ENCODE measurements at regions not wholly inside any gene's neighbourhood (a gene's known extent, or its start where the extent isn't known, plus 50 kb on each side); places are given as distances from the start of the nearest gene placed in this dataset.

DNA sequence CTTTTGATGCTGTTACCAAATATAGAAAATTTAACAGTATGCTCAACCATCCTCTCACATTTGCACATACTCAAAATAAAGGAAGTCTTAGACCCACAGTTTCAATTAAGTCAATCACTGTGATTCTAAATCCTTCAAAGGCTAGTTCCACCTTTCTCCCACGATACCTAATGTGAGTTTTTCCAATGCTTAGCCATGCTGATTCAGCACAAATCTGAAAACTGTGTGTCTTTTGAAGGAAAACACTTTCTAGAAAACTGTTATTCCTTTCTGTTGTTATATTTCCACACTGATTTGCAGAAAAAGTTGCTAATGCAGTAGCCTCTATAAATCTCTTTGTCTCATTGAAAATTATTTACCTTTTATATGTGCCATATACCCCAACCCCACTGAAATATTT is 645.7 kb downstream of the PRR16 start:
- Histone ChIP-seq H3K4me1 (no peaks in the 10 kb centered on the region), H3K27ac (no peak overlapping the region), H3K27me3 (no peaks in the 10 kb centered on the region), H3K36me3 (ENCODE audit: low read depth, missing control alignments) (no peaks in the 10 kb centered on the region), H3K9me3 (no peaks in the 10 kb centered on the region), H3K4me3 (no peak overlapping the region)
- no peak for DNase-seq
- TF ChIP-seq POLR2A (IDR thresholded peaks at IDR 0.05) = no peak
- TF ChIP-seq, protein P1, sequence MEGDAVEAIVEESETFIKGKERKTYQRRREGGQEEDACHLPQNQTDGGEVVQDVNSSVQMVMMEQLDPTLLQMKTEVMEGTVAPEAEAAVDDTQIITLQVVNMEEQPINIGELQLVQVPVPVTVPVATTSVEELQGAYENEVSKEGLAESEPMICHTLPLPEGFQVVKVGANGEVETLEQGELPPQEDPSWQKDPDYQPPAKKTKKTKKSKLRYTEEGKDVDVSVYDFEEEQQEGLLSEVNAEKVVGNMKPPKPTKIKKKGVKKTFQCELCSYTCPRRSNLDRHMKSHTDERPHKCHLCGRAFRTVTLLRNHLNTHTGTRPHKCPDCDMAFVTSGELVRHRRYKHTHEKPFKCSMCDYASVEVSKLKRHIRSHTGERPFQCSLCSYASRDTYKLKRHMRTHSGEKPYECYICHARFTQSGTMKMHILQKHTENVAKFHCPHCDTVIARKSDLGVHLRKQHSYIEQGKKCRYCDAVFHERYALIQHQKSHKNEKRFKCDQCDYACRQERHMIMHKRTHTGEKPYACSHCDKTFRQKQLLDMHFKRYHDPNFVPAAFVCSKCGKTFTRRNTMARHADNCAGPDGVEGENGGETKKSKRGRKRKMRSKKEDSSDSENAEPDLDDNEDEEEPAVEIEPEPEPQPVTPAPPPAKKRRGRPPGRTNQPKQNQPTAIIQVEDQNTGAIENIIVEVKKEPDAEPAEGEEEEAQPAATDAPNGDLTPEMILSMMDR (IDR thresholded peaks at IDR 0.05) = no peak
- intact Hi-C loops (cut with DNase I; ENCODE audit: low total_unique reads) = no loop called here
- WGBS, 2 donors = 35 to 54% methylated on average over 1 of the region's 1 CpG

DNA sequence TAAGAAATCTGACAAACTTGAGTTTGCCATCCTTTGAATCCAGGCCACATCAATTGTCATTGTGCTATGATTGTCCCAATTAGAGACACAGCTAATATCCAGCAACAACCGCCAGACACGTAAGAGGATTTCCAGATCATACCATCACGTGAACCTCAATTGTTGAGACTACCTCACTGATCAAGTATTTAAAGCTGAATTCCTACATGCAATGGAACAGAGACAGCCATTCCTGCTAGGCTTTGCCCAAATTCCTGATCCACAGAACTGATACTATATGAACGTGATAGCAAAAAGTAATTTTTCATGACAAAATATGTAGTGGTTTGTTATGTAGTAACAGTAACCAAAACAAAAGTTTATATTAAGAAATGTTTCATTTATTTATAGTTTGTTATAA is 657.7 kb downstream of the PRR16 start:
- no peaks in the 10 kb centered on the region for H3K9me3 ChIP-seq
- TF ChIP-seq, protein P1 (IDR thresholded peaks at IDR 0.05) = no peak
- no peak for TF ChIP-seq POLR2A (IDR thresholded peaks at IDR 0.05)

DNA sequence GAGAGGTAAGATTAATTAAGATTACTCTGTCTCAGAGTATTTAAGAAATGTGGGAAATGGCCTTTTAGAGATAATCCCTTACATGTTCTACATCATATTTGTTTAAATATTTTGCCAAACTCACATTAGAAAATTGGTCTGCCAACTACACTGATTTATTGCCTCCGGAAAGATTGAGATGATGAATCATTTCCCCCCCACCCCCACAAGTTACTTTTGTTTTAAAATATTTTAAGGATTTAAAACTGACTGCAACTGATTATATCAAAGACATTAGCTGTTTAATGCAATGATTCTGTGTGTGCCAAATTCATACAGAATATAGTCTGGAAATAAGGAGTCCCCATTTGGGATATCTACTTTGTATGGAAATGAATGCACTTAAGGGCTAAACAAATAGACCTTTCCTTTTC is 674.4 kb downstream of the PRR16 start:
- no peaks in the 10 kb centered on the region for H3K9me3 ChIP-seq
- no peak for DNase-seq
- no peaks in the 10 kb centered on the region for H3K4me1 ChIP-seq
- TF ChIP-seq, protein P1 (IDR thresholded peaks at IDR 0.05) = no peak
- no peak overlapping the region for H3K27ac ChIP-seq
- intact Hi-C loops (cut with DNase I; ENCODE audit: low total_unique reads) = no loop called here
- no peaks in the 10 kb centered on the region for H3K36me3 ChIP-seq (ENCODE audit: low read depth, missing control alignments)
- no peaks in the 10 kb centered on the region for H3K27me3 ChIP-seq
- no peak overlapping the region for H3K4me3 ChIP-seq
- 71 to 73% methylated on average over 1 of the region's 1 CpG for WGBS, 2 donors

More for the DNA sequence above, 657.7 kb downstream of the PRR16 start:
- Histone ChIP-seq H3K4me1 (no peaks in the 10 kb centered on the region), H3K27ac (no peak overlapping the region), H3K4me3 (no peak overlapping the region), H3K27me3 (no peaks in the 10 kb centered on the region), H3K36me3 (ENCODE audit: low read depth, missing control alignments) (no peaks in the 10 kb centered on the region)
- intact Hi-C loops (cut with DNase I; ENCODE audit: low total_unique reads) = no loop called here
- no peak for DNase-seq
- 87 to 89% methylated on average over 4 of the region's 4 CpGs for WGBS, 2 donors

DNA sequence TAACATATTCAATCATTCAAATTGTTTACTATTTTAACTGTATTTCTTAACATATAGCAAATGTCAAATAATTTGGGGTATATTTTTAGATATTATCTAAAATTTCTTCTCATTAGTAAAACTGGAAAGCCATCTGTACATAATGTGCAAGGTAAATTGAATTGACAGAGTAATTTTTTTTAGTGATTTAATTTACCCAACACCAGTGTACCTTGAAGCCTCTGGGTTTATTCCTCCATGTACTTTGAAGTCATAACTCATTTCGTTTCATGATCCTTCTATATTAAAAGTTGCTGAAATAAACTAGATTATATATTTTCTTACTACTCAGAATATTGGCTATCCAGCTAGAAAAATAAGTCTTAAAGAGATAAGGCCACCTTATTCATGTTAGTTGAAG is 674.9 kb downstream of the PRR16 start:
- no peak overlapping the region for H3K27ac ChIP-seq
- H3K4me1 ChIP-seq = no peaks in the 10 kb centered on the region
- H3K27me3 ChIP-seq = no peaks in the 10 kb centered on the region
- 68 to 77% methylated on average over 1 of the region's 1 CpG for WGBS, 2 donors
- DNase-seq = no peak
- H3K36me3 ChIP-seq (ENCODE audit: low read depth, missing control alignments) = no peaks in the 10 kb centered on the region
- no peaks in the 10 kb centered on the region for H3K9me3 ChIP-seq
- TF ChIP-seq POLR2A (IDR thresholded peaks at IDR 0.05) = no peak
- TF ChIP-seq, protein P1 (IDR thresholded peaks at IDR 0.05) = no peak
- intact Hi-C loops (cut with DNase I; ENCODE audit: low total_unique reads) = no loop called here
- H3K4me3 ChIP-seq = no peak overlapping the region

DNA sequence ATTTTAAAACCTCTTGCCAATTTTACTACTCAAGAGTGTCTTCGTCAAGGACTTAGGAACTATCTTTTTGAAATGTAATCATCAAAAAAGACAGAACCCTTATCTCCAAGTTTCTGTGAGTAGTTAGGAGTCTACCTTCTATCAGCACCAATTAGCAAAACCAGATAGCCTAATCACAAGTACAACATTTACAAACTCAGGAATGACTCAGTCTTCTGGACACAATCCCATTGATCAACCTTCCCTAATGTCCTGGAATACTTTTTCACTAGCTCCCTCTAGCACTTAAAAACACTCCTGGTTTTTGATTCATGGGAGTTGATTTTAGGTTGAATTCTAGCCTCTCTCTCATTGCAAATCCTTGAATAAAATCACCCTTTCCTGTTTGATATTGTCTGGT is 680.7 kb downstream of the PRR16 start:
- H3K27me3 ChIP-seq = no peaks in the 10 kb centered on the region
- TF ChIP-seq, protein P1 (IDR thresholded peaks at IDR 0.05) = no peak
- no peak for TF ChIP-seq POLR2A (IDR thresholded peaks at IDR 0.05)
- intact Hi-C loops (cut with DNase I; ENCODE audit: low total_unique reads) = no loop called here
- H3K9me3 ChIP-seq = no peaks in the 10 kb centered on the region
- H3K27ac ChIP-seq = no peak overlapping the region
- H3K4me3 ChIP-seq = no peak overlapping the region
- DNase-seq = no peak
- WGBS, 2 donors = 24 to 32% methylated on average over 1 of the region's 1 CpG
- no peaks in the 10 kb centered on the region for H3K36me3 ChIP-seq (ENCODE audit: low read depth, missing control alignments)
- H3K4me1 ChIP-seq = no peaks in the 10 kb centered on the region

Measured in testis (tissue), 2 donors.